Mammary epithelial cell (primary cell): ENCODE measurements at regions not wholly inside any gene's neighbourhood (a gene's known extent, or its start where the extent isn't known, plus 50 kb on each side); places are given as distances from the start of the nearest gene placed in this dataset.

ENCODE experiments used
- EZH2 ChIP-seq: IDR thresholded peaks from 2 replicates; pipeline ENCODE4 v1.6.1; 2012; ENCODE audit warnings: low read length, inconsistent platforms, borderline replicate concordance
- TF ChIP-seq, protein P1 (sequence below), 2 donors: IDR thresholded peaks in 1 of 2; conservative IDR thresholded peaks in 1 of 2; 2 replicates each; pipeline ENCODE4 v1.5.1; 2011 to 2012; ENCODE audit warnings: inconsistent platforms in 2 of 2, low read length in 2 of 2, mild to moderate bottlenecking in 2 of 2, control low read depth in 1 of 2, low read depth in 1 of 2; ENCODE audit not compliant: insufficient read depth in 1 of 2; ENCODE audit errors: extremely low read depth in 1 of 2

DNA sequence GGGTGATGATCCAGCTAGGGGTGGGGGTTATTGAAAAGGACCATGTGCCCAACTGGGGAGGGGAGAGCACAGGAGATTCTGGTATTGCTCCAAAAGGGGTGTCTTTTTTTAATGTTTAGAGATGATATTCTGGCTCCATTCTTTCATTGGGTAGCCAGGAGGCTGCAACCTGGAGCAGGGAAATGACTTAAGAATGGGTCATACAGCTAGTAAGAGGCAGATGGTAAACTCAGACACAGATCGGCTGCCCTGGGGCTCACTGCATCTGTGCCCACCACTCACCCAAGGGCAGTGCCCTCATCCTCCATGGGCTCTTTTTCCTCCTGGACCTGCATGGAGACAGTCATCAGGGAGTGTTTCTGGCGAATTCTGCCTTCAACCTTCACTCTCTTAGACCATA is 302.0 kb upstream of the PRDM1 start:
- TF ChIP-seq, protein P1, sequence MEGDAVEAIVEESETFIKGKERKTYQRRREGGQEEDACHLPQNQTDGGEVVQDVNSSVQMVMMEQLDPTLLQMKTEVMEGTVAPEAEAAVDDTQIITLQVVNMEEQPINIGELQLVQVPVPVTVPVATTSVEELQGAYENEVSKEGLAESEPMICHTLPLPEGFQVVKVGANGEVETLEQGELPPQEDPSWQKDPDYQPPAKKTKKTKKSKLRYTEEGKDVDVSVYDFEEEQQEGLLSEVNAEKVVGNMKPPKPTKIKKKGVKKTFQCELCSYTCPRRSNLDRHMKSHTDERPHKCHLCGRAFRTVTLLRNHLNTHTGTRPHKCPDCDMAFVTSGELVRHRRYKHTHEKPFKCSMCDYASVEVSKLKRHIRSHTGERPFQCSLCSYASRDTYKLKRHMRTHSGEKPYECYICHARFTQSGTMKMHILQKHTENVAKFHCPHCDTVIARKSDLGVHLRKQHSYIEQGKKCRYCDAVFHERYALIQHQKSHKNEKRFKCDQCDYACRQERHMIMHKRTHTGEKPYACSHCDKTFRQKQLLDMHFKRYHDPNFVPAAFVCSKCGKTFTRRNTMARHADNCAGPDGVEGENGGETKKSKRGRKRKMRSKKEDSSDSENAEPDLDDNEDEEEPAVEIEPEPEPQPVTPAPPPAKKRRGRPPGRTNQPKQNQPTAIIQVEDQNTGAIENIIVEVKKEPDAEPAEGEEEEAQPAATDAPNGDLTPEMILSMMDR (conservative IDR thresholded peaks at IDR 0.05 in 1 of 2, IDR thresholded peaks at IDR 0.05 in 1 of 2; ENCODE audit: extremely low read depth in 1 of 2, insufficient read depth in 1 of 2, low read depth in 1 of 2, low read length in 2 of 2) = no peak
- no peak for TF ChIP-seq EZH2
